ENCODE measurements at regions not wholly inside any gene's neighbourhood (a gene's known extent, or its start where the extent isn't known, plus 50 kb on each side); places are given as distances from the start of the nearest gene placed in this dataset.
"Not testable (repeated sequence)": the region's sequence is repeated elsewhere in the genome, so short reads cannot be mapped to it uniquely, and the experiment has no call there.

GRCh38 chr2:19631871-19632270 is 269.9 kb downstream of the TTC32 start:
- TF ChIP-seq CTCF (IDR thresholded peaks at IDR 0.05) = no peak
- ATAC-seq (ENCODE audit: low FRiP score) (no peak), DNase-seq (ENCODE audit: low spot score) (no peak)

GRCh38 chr2:19630921-19631320 is 270.9 kb downstream of the TTC32 start:
- TF ChIP-seq CTCF (IDR thresholded peaks at IDR 0.05) = no peak
- DNase-seq (ENCODE audit: low spot score) = no peak
- no peak for ATAC-seq (ENCODE audit: low FRiP score)

GRCh38 chr2:19627359-19627758 is 268.9 kb upstream of the OSR1 start:
- DNase-seq (ENCODE audit: low spot score) (no peak), ATAC-seq (ENCODE audit: low FRiP score) (no peak)
- TF ChIP-seq CTCF (IDR thresholded peaks at IDR 0.05) = no peak

- DNase-seq (ENCODE audit: low spot score) (no peak), ATAC-seq (ENCODE audit: low FRiP score) (no peak)
- no peak for TF ChIP-seq CTCF (IDR thresholded peaks at IDR 0.05)
These were observed 265.1 kb upstream of the OSR1 start for GRCh38 chr2:19623488-19623887.

DNA sequence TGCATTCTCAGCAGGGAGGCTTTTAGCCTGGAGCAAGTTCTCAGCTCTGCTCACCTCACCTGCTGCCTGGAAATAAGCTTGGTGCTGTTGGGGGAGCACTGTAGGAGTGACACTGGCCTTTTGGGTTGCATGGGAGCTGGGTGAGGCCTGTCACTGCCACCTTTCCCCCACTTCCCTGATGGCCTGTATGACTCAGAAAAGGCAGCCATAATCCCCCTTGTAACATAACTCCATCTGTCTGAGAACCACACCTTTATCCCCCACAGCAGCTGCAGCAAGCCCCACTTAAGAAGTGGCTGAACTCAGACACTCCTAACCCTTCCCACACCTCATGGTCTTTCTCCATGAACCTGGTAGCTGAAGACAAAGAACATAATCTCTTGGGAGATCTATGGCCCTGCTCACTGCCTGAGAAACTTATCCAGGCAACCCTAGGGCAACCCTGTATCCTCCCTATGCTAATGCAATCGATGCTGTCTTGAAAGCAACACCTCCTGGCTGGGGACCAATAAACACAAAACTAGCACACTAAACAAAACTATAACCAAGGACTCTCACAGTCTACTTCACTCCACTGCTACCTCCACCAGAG is 258.9 kb upstream of the OSR1 start:
- DNase-seq (ENCODE audit: low spot score) (no peak), ATAC-seq (ENCODE audit: low FRiP score) (no peak)
- TF ChIP-seq CTCF (IDR thresholded peaks at IDR 0.05) = no peak

DNA sequence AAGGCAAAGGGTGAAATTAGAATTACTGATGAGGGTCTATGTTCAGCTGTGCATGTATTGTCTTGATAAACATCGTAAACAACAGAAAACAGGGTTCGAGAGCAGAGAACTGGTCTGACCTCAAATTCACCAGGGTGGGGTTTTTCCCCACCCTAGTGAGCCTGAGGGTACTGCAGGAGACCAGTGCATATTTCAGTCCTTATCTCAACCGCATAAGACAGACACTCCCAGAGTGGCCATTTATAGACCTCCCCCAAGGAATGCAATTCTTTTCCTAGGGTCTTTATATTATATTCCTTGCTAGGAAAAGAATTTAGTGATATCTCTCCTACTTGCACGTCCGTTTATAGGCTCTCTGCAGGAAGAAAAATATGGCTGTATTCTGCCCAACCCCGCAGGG is 257.0 kb upstream of the OSR1 start:
- not testable (repeated sequence) for DNase-seq (ENCODE audit: low spot score); ATAC-seq (ENCODE audit: low FRiP score)

DNA sequence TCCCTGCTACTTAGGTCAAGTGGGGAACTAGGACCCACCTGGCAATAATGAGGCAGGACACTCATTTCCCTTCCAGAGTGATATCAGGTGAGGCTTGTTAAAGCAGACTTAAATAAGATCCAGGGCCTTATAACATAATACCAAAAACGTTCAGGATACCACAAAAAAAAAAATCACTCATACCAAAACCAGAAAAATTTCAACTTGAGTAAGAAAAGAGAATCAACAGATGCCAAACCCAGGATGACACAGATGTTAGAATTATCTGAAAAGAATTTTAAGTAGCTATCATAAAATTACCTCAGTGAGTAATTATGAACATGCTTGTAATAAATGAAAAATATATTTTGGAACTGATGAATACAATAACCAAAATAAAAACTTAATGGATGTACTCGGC is 255.6 kb upstream of the OSR1 start:
- no peak for DNase-seq (ENCODE audit: low spot score)

More for the DNA sequence above, 255.6 kb upstream of the OSR1 start:
- ATAC-seq (ENCODE audit: low FRiP score) = no peak
- no peak for TF ChIP-seq CTCF (IDR thresholded peaks at IDR 0.05)

Data from omental fat pad (tissue), 3 donors.